Trophoblast cell (in vitro differentiated cells and primary cell): ENCODE measurements at regions not wholly inside any gene's neighbourhood (a gene's known extent, or its start where the extent isn't known, plus 50 kb on each side); places are given as distances from the start of the nearest gene placed in this dataset.
A peak's percentile ranks its signal among the peaks of the same experiment; 100 is the strongest.
"Not testable (repeated sequence)": the region's sequence is repeated elsewhere in the genome, so short reads cannot be mapped to it uniquely, and the experiment has no call there.

ENCODE experiments used
- DNase-seq, 2 donors: peaks; one replicate each; pipeline ENCODE4 v3.0.0-alpha.2; 2016
- H2AFZ ChIP-seq: 2 replicates; pipeline ENCODE4 v1.6.1; 2013; ENCODE audit warnings: low read length, moderate library complexity, mild to moderate bottlenecking; ENCODE audit not compliant: insufficient read depth, poor library complexity
- H2AK5ac ChIP-seq: 2 replicates; pipeline ENCODE4 v1.6.1; 2013; ENCODE audit warnings: mild to moderate bottlenecking, low read length
- H2BK120ac ChIP-seq: 2 replicates; pipeline ENCODE4 v1.6.1; 2013; ENCODE audit warnings: low read length, mild to moderate bottlenecking, moderate library complexity; ENCODE audit not compliant: insufficient read depth, poor library complexity
- H2BK12ac ChIP-seq: 2 replicates; pipeline ENCODE4 v1.6.1; 2013; ENCODE audit warnings: mild to moderate bottlenecking, low read length, moderate library complexity
- H2BK5ac ChIP-seq: 2 replicates; pipeline ENCODE4 v1.6.1; 2013; ENCODE audit warnings: low read length, low read depth, moderate library complexity, mild to moderate bottlenecking; ENCODE audit not compliant: poor library complexity
- H3K14ac ChIP-seq: 2 replicates; pipeline ENCODE4 v1.6.1; 2013; ENCODE audit warnings: mild to moderate bottlenecking, low read length
- H3K18ac ChIP-seq: 2 replicates; pipeline ENCODE4 v1.6.1; 2013; ENCODE audit warnings: mild to moderate bottlenecking, low read length
- H3K23ac ChIP-seq: 2 replicates; pipeline ENCODE4 v1.6.1; 2013; ENCODE audit warnings: low read length
- H3K27ac ChIP-seq: 2 replicates; pipeline ENCODE4 v1.5.1; 2013; ENCODE audit warnings: low read depth, mild to moderate bottlenecking, inconsistent platforms, low read length, moderate library complexity
- H3K27me3 ChIP-seq: 2 replicates; pipeline ENCODE4 v1.6.1; 2013; ENCODE audit warnings: inconsistent platforms, mild to moderate bottlenecking, low read length, moderate library complexity; ENCODE audit not compliant: insufficient read depth
- H3K36me3 ChIP-seq, 2 experiments: 1 replicate in 1 of 2; 2 replicates in 1 of 2; pipeline ENCODE4 v1.6.1; 2013; ENCODE audit warnings: low read length in 2 of 2, mild to moderate bottlenecking in 2 of 2, moderate library complexity in 1 of 2; ENCODE audit not compliant: insufficient read depth in 2 of 2, control insufficient read depth in 1 of 2
- H3K4ac ChIP-seq: 2 replicates; pipeline ENCODE4 v1.6.1; 2013; ENCODE audit warnings: low read depth, mild to moderate bottlenecking, low read length, moderate library complexity
- H3K4me1 ChIP-seq, 2 experiments: 1 replicate in 1 of 2; 2 replicates in 1 of 2; pipeline ENCODE4 v1.6.1; 2013; ENCODE audit warnings: low read length in 2 of 2, mild to moderate bottlenecking in 2 of 2, moderate library complexity in 1 of 2; ENCODE audit not compliant: insufficient read depth in 2 of 2, control insufficient read depth in 1 of 2
- H3K4me2 ChIP-seq: 2 replicates; pipeline ENCODE4 v1.6.1; 2013; ENCODE audit warnings: inconsistent platforms, mild to moderate bottlenecking, low read length, moderate library complexity
- H3K4me3 ChIP-seq: 2 replicates; pipeline ENCODE4 v1.5.1; 2013; ENCODE audit warnings: mild to moderate bottlenecking, low read depth, low read length, inconsistent platforms
- H3K79me1 ChIP-seq: one replicate; pipeline ENCODE4 v1.6.1; 2013; ENCODE audit warnings: low read length
- H3K79me2 ChIP-seq: 2 replicates; pipeline ENCODE4 v1.6.1; 2013; ENCODE audit warnings: low read length, mild to moderate bottlenecking; ENCODE audit not compliant: control insufficient read depth, insufficient read depth, poor library complexity
- H3K9ac ChIP-seq: 2 replicates; pipeline ENCODE4 v1.6.1; 2013; ENCODE audit warnings: mild to moderate bottlenecking, low read length
- H3K9me3 ChIP-seq: 2 replicates; pipeline ENCODE4 v1.6.1; 2013; ENCODE audit warnings: low read depth, mild to moderate bottlenecking, control low read depth, inconsistent platforms, low read length; ENCODE audit not compliant: insufficient read depth
- H4K12ac ChIP-seq: 2 replicates; pipeline ENCODE4 v1.6.1; 2013; ENCODE audit warnings: low read depth, mild to moderate bottlenecking, low read length, moderate library complexity
- H4K8ac ChIP-seq: 2 replicates; pipeline ENCODE4 v1.6.1; 2013; ENCODE audit warnings: low read depth, mild to moderate bottlenecking, low read length, moderate library complexity
- H4K91ac ChIP-seq: one replicate; pipeline ENCODE4 v1.6.1; 2013; ENCODE audit warnings: low read depth, mild to moderate bottlenecking, low read length, moderate library complexity
- WGBS: extraction: QIAGEN DNeasy Blood & Tissue Kit; methylation state at CpG from one replicate; pipeline ENCODE4 v1.1.7; 2013; ENCODE audit warnings: missing lambda C conversion rate; ENCODE audit not compliant: insufficient read length, insufficient coverage; ENCODE audit errors: extremely low coverage; 5-methylcytosine and 5-hydroxymethylcytosine counted together

GRCh38 chr6:169355001-169355400, 101.4 kb upstream of the THBS2 start:
- H3K4me1 ChIP-seq, H3K27ac ChIP-seq, H3K36me3 ChIP-seq, H3K4me2 ChIP-seq, H2BK120ac ChIP-seq, H3K14ac ChIP-seq, H4K8ac ChIP-seq, H4K91ac ChIP-seq, H3K4me3 ChIP-seq, H3K79me2 ChIP-seq, H3K18ac ChIP-seq, H4K12ac ChIP-seq, H3K9ac ChIP-seq, H3K9me3 ChIP-seq, H2AK5ac ChIP-seq, H3K79me1 ChIP-seq, H2BK12ac ChIP-seq, H2BK5ac ChIP-seq, H3K27me3 ChIP-seq, H2AFZ ChIP-seq, H3K23ac ChIP-seq, H3K4ac ChIP-seq: not testable (repeated sequence)
- WGBS, result no CpG with 5 or more reads among the region's 3 CpGs
- peak; percentile 42 to 73 for DNase-seq

- Histone ChIP-seq H4K12ac (no peak overlapping the region), H4K91ac (no peak overlapping the region), H3K27ac (no peak overlapping the region), H3K9ac (no peak overlapping the region), H3K4me2 (no peak overlapping the region), H3K79me2 (no peaks in the 10 kb centered on the region), H4K8ac (no peak overlapping the region), H3K36me3 (no peaks in the 10 kb centered on the region), H2AFZ (no peak overlapping the region), H2AK5ac (no peak overlapping the region), H3K4me3 (no peak overlapping the region), H3K23ac (no peak overlapping the region), H2BK12ac (no peak overlapping the region), H3K4ac (no peak overlapping the region), H3K79me1 (no peaks in the 10 kb centered on the region), H3K4me1 (no peaks in the 10 kb centered on the region), H2BK5ac (no peak overlapping the region), H2BK120ac (no peak overlapping the region), H3K18ac (no peak overlapping the region), H3K14ac (no peak overlapping the region), H3K9me3 (no peaks in the 10 kb centered on the region), H3K27me3 (no peaks in the 10 kb centered on the region)
- peak in 1 of 2 donors; percentile 37 for DNase-seq
- WGBS, result no CpG with 5 or more reads among the region's 4 CpGs
Observed at GRCh38 chr6:169345146-169345545, 91.5 kb upstream of the THBS2 start.

GRCh38 chr6:169344750-169345065, 91.1 kb upstream of the THBS2 start:
- no peak overlapping the region for H3K4ac ChIP-seq
- H2BK5ac ChIP-seq, result no peak overlapping the region
- H3K9ac ChIP-seq, result no peak overlapping the region
- H3K14ac ChIP-seq, result no peak overlapping the region
- H4K8ac ChIP-seq, result no peak overlapping the region
- no CpG with 5 or more reads among the region's 7 CpGs for WGBS
- H3K79me1 ChIP-seq, result no peaks in the 10 kb centered on the region
- H3K9me3 ChIP-seq, result no peaks in the 10 kb centered on the region
- H3K4me2 ChIP-seq, result no peak overlapping the region
- H4K91ac ChIP-seq, result no peak overlapping the region
- H3K18ac ChIP-seq, result no peak overlapping the region
- no peak overlapping the region for H3K23ac ChIP-seq
- no peaks in the 10 kb centered on the region for H3K36me3 ChIP-seq
- H2AK5ac ChIP-seq, result no peak overlapping the region
- DNase-seq, result no peak
- no peak overlapping the region for H2BK120ac ChIP-seq
- H4K12ac ChIP-seq, result no peak overlapping the region
- H3K4me3 ChIP-seq, result no peak overlapping the region
- no peaks in the 10 kb centered on the region for H3K79me2 ChIP-seq
- no peaks in the 10 kb centered on the region for H3K27me3 ChIP-seq
- H2AFZ ChIP-seq, result no peak overlapping the region
- H2BK12ac ChIP-seq, result no peak overlapping the region
- no peak overlapping the region for H3K27ac ChIP-seq
- no peaks in the 10 kb centered on the region for H3K4me1 ChIP-seq

DNA sequence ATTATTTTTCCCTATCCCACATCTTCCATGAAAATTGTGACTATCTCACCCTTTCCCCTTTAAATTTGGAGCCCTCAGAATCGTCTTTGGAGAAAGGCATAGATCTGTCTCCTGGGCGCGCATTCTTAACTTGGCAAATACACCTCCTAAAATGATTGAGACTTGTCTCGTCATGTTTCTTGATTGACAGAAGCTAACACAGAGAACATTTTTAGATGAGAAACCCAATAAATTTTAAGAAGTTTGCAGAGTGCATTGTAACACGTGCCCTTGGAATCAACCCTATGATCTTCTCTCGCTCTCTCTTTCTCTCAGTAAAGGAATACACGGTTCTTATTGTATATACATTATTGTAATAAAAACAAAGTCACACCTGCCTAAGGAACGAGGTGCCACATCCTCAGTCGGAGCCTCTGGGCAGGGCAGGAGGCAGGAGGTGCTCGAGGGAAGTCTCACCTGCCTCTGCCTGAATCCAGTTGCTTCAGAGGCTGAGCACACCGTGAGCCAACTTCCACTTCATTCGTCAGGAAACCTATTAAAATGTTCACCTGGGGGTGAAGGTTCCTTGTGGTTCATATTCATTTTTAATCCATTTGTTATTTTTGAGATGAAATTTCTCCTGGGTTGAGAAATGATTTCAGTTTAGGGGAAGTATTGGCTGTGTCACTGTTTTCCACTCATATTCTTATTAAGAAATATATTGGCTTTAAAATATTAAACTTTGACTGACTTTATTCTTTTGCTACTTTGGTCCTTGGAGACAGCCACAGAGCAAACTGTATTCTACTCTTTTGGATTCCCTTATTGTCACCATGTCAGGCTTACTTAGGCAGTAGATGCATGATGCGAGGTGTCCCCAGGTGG, 90.5 kb upstream of the THBS2 start:
- H3K4ac ChIP-seq, result no peak overlapping the region
- H3K4me2 ChIP-seq, result no peak overlapping the region
- H3K4me3 ChIP-seq, result no peak overlapping the region
- no peaks in the 10 kb centered on the region for H3K4me1 ChIP-seq
- H2BK12ac ChIP-seq, result no peak overlapping the region
- H3K79me1 ChIP-seq, result no peaks in the 10 kb centered on the region
- no peaks in the 10 kb centered on the region for H3K9me3 ChIP-seq
- no peak for DNase-seq
- H3K14ac ChIP-seq, result no peak overlapping the region
- no peak overlapping the region for H3K27ac ChIP-seq
- no peaks in the 10 kb centered on the region for H3K27me3 ChIP-seq
- H4K8ac ChIP-seq, result no peak overlapping the region
- no peak overlapping the region for H2BK5ac ChIP-seq
- H3K79me2 ChIP-seq, result no peaks in the 10 kb centered on the region
- no CpG with 5 or more reads among the region's 13 CpGs for WGBS
- no peak overlapping the region for H4K91ac ChIP-seq
- H2AK5ac ChIP-seq, result no peak overlapping the region
- no peak overlapping the region for H2BK120ac ChIP-seq
- no peaks in the 10 kb centered on the region for H3K36me3 ChIP-seq
- H3K9ac ChIP-seq, result no peak overlapping the region
- no peak overlapping the region for H3K18ac ChIP-seq
- H4K12ac ChIP-seq, result no peak overlapping the region
- no peak overlapping the region for H3K23ac ChIP-seq
- H2AFZ ChIP-seq, result no peak overlapping the region
